SW480 (cell line): ENCODE measurements at regions not wholly inside any gene's neighbourhood (a gene's known extent, or its start where the extent isn't known, plus 50 kb on each side); places are given as distances from the start of the nearest gene placed in this dataset.

Source experiments
- DNase-seq: peaks from one replicate; pipeline ENCODE4 v3.0.0-alpha.2; 2016; ENCODE audit warnings: low spot score

DNA sequence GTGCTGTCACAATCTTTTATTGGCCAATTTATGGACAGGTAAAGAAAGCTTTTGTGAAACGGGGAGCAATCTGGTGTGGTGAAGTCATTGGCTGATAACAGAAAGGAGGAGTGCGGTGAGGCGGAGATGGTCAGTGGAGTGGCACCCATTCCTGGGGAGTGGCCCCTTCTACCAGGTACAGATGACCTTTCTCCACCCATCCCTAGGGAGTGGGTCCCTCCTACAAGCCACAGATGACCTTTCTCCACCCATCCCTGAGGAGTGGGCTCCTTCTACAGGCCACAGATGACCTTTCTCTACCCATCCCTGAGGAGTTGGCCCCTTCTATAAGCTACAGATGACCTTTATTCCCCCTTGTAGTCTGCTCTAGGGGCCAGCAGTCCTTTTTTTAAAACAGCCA is 267.6 kb upstream of the IRX2 start:
- no peak for DNase-seq

DNA sequence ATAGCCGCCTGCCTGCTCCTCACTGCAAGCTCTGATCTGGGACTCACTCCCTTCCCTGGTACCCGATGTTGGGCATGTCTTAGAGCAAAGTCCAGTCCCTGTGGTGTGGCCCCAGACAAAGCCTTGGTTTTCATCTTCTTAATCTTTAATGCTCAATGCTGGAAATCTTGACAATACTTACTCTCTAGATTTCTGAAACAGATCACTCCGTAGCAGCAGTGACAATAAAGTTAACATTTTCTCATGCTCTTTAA is 260.2 kb upstream of the IRX2 start:
- DNase-seq, result no peak

DNA sequence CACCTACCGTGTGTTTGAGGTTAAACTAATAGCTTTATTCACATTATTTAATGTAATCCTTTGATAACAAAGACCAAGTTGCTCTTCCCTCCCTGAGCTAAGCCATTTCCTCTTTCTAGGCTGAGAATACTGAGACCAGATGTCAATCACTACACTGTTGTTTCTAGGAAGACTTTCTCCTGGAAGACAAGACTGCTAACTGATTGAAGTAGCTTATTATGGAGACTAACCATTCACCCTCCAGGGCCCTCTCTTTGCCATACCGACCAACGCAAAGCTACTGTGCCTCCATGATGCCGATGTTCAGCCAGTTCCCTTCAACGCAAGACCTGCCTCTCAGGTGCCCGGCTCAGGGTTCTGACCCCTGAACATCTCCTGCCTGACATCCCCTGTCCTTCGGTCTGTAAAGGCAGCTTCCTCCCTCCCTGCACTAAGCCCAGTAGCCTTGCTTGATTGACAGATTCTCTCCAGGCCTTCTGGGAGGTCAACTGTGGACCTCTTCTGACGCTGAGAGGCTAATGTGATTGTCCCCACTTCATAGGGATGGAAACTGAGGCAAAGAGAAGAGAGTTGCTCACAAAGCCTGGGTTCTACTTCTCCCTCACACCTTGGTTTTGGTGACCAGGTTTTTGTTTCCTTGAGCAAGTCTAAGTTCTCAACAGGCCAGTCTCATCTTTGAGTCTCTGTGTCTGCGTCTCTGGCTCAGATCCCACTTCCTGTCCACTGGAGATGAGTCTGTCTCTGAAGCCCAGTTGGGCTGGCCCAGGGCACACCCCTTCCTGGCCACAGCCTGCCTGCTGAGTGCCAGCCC is 259.7 kb upstream of the IRX2 start:
- no peak for DNase-seq

DNA sequence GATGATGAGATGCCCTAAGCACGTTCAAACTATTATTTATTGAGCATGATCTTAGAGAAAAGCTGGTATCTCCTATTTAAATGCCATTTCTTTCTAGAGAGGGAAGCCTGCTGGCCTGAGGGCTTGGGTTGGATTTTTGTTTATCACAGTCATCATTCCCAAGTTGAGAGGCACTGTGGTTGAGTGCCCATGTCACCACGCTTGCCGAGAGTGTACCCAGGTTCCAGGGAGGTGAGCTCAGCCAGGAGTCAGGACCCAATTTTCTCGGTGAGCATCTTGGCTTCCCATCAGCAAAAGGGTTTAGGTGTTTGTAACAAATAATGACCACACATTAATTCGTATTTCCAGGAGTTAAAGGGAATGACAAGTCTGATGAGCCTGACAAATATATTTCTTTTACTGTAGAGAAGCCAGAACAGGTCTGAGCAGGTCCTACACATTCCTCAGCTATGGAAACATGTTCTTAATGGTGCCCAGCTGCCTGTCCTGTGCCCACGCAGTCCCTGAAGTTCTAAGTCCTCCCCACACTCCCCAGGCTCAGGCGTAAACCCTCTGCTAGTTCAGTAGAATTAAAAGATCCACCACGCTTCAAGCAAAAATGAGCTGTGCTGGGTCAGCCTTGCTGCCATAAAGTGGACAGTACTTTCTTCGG is 258.9 kb upstream of the IRX2 start:
- no peak for DNase-seq

DNA sequence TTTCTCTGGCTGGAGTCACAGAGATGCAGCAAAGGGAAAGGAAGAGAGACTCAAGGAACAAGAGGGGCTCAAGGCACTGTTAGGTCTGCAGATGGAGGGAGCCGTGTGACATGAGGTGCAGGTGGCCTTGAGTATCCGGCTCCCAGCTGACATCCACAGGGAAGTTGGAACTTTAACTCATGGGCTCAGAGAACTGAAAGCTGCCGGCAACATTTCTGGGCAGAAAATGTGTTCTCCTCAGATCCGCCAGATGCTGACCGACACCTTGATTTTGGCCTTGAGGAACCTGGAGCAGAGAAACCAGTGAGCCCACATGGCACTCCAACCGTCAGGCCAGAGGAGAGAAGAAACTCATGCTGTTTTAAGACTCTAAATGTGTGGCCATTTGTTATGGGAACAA is 258.1 kb upstream of the IRX2 start:
- no peak for DNase-seq

DNA sequence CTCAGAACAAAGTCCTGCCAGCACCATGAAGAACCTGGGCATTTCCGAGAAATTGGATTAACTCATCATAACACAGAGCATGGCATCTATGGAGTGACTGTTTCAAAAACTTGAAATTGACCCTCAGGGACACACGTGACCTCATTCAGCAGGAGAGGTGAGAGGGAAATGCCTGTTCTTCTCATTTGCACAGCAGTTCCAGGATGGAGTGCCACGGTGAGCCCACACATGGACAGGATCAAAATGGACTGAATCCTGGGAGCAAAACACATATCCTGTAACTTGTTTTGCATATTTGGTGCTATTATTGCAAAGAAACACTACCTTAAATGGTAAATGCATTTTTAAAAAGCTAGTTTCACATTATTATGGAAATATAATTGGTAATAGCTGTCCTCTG is 256.1 kb upstream of the IRX2 start:
- no peak for DNase-seq

DNA sequence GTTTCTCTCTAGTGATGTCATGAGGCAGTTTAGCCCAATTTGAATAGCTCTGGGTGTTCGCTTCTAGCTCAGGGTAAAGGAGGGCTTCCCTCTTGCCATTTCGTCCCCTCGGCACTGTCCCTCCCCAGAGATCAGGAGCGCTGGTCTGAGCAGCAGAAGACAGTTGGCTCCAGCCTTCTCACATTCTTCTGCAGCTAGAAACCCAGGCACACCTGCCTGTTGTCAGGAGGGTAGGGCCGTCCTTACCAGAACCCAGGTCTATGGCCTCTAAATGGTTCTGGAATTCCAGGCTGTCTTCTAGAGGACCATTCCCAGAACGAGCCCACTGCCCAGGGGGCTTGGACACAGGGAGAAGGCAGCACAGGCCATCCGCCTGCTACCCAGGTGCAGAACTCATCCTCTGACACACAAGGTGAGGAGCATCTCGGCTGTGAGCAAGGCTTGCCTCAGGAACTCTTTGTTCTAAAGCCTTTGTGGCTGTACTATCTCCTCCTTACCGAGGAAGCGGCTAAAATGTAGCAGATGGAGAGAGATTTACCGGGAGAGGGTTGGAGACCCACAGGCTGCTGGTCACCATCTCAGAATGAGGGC is 255.6 kb upstream of the IRX2 start:
- DNase-seq, result no peak

DNA sequence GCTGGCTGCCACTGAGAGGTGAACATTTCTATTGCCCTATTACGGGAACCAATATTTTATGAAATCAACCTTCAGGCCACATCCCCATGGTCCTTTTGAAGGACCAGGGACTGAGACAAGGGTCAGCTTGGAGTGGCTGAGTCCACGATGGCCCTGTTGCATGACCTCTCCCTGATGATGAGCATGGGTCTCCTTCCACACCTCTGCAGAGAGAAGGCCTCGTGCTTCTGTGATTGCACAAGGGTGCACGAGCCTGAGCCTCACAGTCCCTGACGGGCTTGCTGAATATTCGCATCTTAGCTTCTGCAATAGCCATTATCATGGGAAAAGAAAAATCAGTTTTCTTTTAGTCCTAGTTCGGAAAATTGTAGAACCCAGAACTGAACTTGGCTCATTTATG is 255.0 kb upstream of the IRX2 start:
- DNase-seq, result no peak

DNA sequence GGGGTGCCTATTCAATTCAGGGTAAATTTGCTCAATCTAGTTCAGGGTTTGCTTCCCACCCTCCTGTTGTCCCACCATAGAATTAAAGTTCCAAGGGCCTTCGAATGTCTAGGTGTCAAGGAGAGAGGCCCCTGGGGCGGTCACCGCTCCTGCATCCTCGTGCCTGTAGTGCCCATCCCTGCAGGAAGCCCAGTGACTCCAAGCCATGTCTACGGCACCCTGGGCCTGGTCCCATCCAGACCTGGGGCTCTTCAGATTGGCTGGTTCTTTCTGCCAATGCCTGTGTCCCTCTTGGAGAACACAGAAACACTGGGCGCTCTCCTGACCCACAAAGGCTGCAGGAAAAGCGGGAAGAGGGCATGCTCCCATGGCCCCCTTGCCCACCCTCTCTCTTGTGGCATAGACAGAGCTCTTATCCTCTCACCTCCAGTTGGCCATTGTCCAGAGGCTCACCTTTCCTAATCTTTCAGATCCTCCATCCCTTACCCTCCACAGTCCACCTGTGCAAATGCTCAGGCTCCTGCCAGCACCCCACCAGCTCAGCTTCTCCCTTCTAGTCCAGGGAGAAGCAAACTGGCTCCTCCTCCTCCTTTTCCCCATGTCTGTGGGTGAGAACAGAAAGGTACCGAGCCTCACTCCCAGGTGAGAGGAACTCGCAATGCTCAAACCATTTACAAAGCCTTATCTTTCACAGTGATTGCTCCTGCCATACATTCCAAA is 253.0 kb upstream of the IRX2 start:
- no peak for DNase-seq

DNA sequence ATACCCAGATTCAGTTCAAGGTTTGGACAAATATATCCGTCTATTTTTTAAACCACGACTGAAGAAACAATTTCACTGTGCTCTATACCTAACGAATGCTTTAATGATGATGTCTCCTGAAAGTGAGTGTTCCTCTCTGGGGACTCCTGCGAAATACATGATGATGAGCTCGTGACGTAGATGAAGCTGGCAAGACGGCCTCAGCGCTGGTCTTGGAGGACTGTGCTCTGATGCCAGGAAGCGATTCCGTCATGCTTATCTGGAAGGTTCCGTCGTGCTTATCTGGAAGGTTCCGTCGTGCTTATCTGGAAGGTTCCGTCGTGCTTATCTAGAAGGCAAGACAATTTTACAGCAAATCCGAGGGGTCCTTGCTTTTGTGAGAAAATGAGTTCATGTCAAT is 250.8 kb upstream of the IRX2 start:
- no peak for DNase-seq

DNA sequence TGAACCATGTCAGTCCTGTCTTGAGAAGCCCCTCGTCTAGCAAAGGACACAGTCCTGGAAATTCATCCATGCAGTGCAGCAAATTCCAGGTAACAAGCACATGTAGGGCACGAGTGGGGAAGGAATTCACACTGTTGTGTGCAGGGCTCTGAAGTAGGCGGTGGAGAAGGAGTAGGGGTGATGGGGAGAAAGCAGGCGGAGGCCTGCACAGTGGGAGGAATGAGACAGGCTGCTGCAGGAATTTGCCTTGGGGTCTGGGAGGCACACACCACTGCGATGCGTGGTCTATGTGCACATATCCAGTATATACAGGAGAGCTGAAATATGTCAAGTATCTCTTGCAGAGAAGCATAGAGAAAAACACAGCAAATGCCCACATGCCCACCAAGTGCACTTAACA is 249.2 kb upstream of the IRX2 start:
- no peak for DNase-seq

DNA sequence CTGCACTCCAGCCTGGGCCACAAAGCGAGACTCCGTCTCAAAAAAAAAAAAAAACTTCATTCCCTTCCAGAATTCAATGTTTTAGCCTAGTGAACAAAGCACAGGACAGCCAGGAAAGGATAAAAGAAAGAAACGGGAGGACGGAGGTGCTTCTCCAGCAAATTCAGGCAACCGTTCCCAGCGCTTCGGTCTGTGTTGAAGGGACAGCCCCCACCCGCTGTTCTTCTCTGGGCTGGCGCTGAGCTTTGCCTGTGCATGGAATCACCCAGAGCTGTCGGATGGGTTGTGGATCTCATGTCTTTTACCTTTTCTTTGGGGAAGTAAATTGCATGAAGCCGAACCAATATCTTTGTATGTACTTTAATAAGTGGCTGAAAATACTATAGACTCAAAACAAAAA is 248.4 kb upstream of the IRX2 start:
- no peak for DNase-seq

DNA sequence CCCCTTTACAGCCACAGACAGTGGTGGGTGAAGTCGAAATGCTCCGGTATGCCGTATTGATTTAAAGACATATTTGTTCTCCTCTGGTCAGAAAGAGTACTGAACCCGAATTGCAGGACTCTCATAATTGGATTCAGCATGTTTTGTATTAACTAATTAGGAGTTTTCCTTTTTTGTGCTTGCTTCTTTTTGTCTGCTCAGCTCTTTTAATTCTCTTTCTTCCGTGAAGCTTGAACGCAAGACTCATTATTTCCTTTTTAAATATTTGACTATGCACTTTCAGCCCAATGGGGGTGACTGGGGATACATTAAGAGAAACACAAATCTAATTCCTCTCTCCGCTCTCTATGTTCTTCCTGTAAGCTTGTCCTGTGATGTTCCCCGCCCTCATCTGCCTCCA is 246.6 kb upstream of the IRX2 start:
- DNase-seq, result no peak

DNA sequence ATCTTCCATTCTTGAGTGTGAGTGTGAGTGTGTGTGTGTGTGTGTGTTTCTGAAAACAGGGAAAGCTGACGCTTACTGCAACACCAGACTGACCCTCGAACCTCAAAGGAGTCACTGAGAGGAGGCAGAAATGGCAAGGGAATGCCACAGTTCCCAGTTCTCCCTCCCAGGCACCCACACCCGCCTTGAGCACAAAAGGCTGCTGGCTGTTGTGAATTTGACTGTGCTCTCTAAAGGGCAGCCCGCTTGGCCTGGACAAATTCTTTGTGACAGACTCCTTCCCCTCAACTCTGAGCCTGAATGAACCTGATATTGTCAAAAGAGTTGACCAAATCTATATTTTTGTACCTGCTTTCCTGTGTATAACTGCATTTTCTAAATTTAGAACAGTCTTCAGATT is 245.7 kb upstream of the IRX2 start:
- DNase-seq, result no peak

DNA sequence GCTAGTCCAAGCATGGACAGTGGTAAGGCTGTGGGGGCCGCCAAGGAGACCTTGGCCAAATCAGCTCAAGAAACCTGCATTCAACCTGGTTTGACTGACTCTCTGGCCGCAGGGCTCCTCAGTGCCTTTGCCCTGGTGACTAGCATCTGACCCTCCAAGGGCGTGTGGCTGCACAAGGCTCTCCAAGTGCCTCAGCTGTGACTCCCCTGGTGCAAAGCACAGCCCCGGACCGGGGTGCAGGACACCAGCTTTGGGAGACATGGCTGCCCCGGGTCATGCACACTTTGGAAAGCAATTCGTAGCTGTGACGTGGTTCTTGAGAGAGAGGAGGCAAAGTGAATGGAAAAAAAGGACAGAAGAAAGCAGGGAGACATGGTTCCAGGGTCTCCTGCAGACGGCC is 245.2 kb upstream of the IRX2 start:
- DNase-seq, result no peak

DNA sequence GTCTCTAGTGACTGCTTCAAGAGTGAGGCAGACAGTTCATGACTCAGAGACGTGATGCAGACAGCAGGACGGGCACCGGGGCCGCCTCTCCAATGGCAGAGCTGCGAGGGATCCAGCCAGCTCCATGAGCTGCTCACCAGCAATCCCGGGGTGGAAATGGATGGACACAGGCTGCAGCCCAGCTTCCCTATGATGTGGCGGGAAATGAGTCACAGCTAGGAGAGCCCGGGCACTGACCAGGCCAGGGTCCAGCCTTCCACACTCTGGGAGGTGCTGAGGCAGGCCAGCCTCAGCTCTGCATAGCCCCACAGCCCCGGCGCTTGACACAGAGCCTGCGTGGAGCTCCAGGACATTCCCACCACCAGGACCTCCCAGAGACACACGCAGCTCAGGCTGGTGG is 244.8 kb upstream of the IRX2 start:
- peak; percentile 41 for DNase-seq

DNA sequence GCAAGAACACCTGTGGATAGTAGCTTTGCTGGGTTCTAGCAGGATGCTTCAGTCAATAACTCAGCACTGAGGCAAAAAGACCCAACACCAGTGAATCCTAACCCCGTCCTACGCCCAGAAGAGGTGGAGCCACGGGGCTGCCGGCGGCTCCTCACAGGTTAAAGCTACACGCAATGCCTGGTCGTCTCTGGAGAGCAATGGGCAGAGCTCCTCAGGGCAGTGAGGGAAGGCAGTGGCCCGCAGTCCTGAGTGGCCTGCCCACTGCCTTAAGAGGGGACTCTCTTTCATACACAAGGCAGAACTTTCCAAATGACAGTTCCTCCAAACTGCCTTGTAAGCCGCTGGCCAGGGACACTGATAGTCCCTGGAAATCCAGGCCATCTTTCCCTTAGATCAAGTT is 244.2 kb upstream of the IRX2 start:
- DNase-seq, result no peak

DNA sequence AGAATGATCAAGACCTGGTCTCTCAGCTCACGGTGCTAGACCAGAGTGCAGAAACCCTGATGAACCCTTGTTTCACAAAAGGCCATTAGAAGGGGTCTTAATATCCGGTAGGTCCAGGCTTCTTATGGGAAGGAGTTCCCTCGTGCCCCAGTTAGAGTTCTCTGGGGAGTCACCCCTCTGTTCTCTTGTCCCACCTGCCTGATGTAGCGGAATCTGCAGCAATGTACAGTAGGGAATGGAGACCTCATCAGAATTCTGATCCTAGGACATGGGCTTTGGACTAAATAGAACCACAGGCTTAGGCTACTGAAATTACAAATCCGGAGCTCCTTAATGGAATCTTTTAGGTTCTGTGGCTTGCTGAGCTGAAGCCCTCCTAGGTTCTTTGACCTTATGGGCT is 243.6 kb upstream of the IRX2 start:
- no peak for DNase-seq

DNA sequence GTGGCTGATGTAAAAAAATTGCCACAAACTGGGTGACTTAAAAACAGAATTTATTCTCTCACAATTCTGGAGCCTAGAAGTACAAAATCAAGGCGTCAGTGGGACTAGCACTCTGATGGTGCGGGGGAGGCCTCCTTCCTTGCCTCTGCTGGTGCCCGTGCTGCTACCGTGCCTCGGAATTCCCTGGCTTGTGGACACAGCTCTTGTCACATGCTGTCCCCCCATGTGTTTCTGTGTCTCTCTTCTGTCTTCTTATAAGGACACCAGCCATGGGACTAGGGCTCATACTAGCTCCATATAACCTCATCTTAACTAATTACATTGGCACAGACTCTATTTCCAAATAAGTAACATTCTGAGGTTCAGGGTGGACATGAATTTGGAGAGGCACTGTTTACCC is 242.3 kb upstream of the IRX2 start:
- DNase-seq, result no peak

DNA sequence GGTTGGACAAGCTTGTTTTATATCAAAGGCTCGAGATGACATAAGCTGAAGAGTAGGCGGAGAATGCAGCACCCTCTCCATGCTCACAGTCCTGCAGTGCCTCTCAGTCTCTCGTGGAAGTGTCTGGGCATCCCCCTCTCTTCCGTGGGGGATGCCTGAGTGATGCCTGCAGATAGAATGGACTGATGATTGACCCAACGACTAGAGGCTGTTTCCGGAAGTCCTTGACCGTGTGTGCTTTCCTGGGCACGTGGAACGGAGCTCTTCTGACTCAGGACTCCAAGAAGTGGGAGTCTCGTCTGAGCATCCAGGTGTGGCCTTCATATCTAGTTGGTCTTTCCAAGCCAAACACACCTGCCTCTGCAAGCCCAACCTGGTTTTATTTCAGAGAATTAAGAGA is 241.8 kb upstream of the IRX2 start:
- DNase-seq, result no peak

DNA sequence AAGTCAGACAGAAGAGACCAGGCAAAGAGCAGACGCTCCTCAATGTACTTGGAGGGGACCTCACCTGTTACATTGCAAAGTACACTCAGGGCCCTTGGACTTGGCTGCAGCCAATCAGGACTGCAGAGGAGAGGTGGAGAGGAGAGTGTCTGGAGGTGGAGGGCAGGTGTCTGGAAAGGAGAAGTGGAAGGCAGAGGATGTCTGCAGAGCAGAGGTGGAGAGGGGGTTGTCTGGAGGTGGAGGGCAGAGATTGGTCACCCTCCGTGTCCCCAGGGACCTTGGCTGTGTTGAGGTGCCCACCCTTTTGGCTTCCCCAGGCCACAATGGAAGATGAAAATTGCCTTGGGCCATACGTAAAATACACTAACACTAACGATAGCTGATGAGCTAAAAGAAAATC is 241.3 kb upstream of the IRX2 start:
- DNase-seq, result no peak

DNA sequence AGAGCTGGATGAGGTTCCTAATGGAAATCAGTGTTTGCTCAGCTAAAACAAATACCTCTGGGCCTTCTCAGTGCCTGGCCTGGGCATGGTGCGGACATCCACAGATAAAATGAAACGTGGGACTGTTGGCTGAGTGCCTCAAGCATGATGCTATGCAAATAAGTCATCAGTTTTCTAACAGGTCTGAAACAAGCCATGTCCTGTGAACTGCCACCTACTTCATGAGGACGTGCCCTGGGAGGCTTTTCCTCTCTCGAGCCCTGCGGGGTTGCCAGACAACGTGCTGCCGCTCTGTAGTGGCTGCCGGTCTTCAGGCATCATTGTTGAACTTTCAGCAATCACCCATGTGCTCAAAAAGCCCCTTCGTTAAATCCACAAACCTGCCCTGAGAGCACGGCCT is 240.4 kb upstream of the IRX2 start:
- no peak for DNase-seq

DNA sequence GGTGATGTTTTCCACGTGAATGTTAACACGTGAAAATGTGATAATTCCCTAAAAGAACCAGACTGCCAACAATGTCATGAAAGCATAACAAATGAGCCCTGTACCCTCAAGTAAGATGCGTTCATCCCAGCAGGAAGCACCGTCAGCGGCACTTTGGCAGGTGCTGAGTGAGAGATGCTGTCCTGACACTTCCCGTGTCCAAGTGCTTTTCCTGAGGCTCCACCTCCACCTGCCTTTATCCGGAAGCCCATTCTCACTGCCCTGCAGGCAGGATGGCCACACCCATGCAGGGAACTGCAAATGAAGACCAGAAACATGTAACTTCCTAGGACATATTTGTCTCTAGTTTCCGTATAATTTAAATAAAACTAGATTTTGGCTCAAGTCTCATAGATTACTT is 238.0 kb upstream of the IRX2 start:
- DNase-seq, result no peak
